ENCODE measurements at regions not wholly inside any gene's neighbourhood (a gene's known extent, or its start where the extent isn't known, plus 50 kb on each side); places are given as distances from the start of the nearest gene placed in this dataset.
"Not testable (repeated sequence)": the region's sequence is repeated elsewhere in the genome, so short reads cannot be mapped to it uniquely, and the experiment has no call there.

- no peak overlapping the region for H3K27ac ChIP-seq
- TF ChIP-seq ZFX (IDR thresholded peaks at IDR 0.05) (no peak), CTCF (conservative IDR thresholded peaks at IDR 0.05) (no peak)
Measured at GRCh38 chr13:80082396-80083080, 258.4 kb downstream of the SPRY2 start.

GRCh38 chr13:80074811-80075210, 266.1 kb downstream of the SPRY2 start:
- TF ChIP-seq CTCF (conservative IDR thresholded peaks at IDR 0.05) (no peak), ZFX (IDR thresholded peaks at IDR 0.05) (no peak)
- H3K27ac ChIP-seq: no peak overlapping the region

- H3K27ac ChIP-seq: no peak overlapping the region
- TF ChIP-seq CTCF (conservative IDR thresholded peaks at IDR 0.05) (no peak), ZFX (IDR thresholded peaks at IDR 0.05) (no peak)
Measured at GRCh38 chr13:80074143-80074752, 266.7 kb downstream of the SPRY2 start.

GRCh38 chr13:80072231-80072630, 268.7 kb downstream of the SPRY2 start:
- H3K27ac ChIP-seq: no peak overlapping the region
- TF ChIP-seq CTCF (conservative IDR thresholded peaks at IDR 0.05): no peak
- no peak for TF ChIP-seq ZFX (IDR thresholded peaks at IDR 0.05)

- TF ChIP-seq CTCF (conservative IDR thresholded peaks at IDR 0.05) (no peak), ZFX (IDR thresholded peaks at IDR 0.05) (no peak)
Measured at GRCh38 chr13:80070024-80070703, 270.8 kb downstream of the SPRY2 start.

GRCh38 chr13:80069374-80069773, 271.6 kb downstream of the SPRY2 start:
- H3K27ac ChIP-seq: no peak overlapping the region
- TF ChIP-seq CTCF (conservative IDR thresholded peaks at IDR 0.05): no peak
- TF ChIP-seq ZFX (IDR thresholded peaks at IDR 0.05): no peak

More at GRCh38 chr13:80070024-80070703, 270.8 kb downstream of the SPRY2 start:
- H3K27ac ChIP-seq: no peak overlapping the region

GRCh38 chr13:80065996-80066395, 274.9 kb downstream of the SPRY2 start:
- TF ChIP-seq ZFX (IDR thresholded peaks at IDR 0.05): no peak
- TF ChIP-seq CTCF (conservative IDR thresholded peaks at IDR 0.05): no peak
- no peak overlapping the region for H3K27ac ChIP-seq

- H3K27ac ChIP-seq: not testable (repeated sequence)
Measured at GRCh38 chr13:80062416-80062815, 278.5 kb downstream of the SPRY2 start.
